AG09309 (cell line): ENCODE measurements at regions not wholly inside any gene's neighbourhood (a gene's known extent, or its start where the extent isn't known, plus 50 kb on each side); places are given as distances from the start of the nearest gene placed in this dataset.

Source experiments
- DNase-seq: peaks from one replicate; pipeline ENCODE4 v3.0.0-alpha.2; 2010; ENCODE audit warnings: low read depth
- H3K4me3 ChIP-seq: 2 replicates; pipeline ENCODE4 v1.5.1; 2011; ENCODE audit warnings: mild to moderate bottlenecking, low read depth, low read length, moderate library complexity; ENCODE audit not compliant: control insufficient read depth
- TF ChIP-seq, protein P1 (sequence below): IDR thresholded peaks from 2 replicates; pipeline ENCODE4 v1.5.1; 2011; ENCODE audit warnings: mild to moderate bottlenecking, low read depth, low read length, inconsistent platforms; ENCODE audit not compliant: insufficient read depth, control insufficient read depth; ENCODE audit errors: missing control alignments

GRCh38 chr2:64760128-64760527 is 106.4 kb upstream of the SERTAD2 start:
- no peak for DNase-seq
- TF ChIP-seq, protein P1, sequence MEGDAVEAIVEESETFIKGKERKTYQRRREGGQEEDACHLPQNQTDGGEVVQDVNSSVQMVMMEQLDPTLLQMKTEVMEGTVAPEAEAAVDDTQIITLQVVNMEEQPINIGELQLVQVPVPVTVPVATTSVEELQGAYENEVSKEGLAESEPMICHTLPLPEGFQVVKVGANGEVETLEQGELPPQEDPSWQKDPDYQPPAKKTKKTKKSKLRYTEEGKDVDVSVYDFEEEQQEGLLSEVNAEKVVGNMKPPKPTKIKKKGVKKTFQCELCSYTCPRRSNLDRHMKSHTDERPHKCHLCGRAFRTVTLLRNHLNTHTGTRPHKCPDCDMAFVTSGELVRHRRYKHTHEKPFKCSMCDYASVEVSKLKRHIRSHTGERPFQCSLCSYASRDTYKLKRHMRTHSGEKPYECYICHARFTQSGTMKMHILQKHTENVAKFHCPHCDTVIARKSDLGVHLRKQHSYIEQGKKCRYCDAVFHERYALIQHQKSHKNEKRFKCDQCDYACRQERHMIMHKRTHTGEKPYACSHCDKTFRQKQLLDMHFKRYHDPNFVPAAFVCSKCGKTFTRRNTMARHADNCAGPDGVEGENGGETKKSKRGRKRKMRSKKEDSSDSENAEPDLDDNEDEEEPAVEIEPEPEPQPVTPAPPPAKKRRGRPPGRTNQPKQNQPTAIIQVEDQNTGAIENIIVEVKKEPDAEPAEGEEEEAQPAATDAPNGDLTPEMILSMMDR: no peak

GRCh38 chr2:64762301-64762997 is 108.7 kb upstream of the SERTAD2 start:
- DNase-seq: no peak
- TF ChIP-seq, protein P1: no peak
- H3K4me3 ChIP-seq: no peak overlapping the region

More at GRCh38 chr2:64760128-64760527, 106.4 kb upstream of the SERTAD2 start:
- no peak overlapping the region for H3K4me3 ChIP-seq

GRCh38 chr2:64763126-64763525 is 109.4 kb upstream of the SERTAD2 start:
- DNase-seq: no peak
- H3K4me3 ChIP-seq: no peak overlapping the region
- TF ChIP-seq, protein P1: no peak

DNA sequence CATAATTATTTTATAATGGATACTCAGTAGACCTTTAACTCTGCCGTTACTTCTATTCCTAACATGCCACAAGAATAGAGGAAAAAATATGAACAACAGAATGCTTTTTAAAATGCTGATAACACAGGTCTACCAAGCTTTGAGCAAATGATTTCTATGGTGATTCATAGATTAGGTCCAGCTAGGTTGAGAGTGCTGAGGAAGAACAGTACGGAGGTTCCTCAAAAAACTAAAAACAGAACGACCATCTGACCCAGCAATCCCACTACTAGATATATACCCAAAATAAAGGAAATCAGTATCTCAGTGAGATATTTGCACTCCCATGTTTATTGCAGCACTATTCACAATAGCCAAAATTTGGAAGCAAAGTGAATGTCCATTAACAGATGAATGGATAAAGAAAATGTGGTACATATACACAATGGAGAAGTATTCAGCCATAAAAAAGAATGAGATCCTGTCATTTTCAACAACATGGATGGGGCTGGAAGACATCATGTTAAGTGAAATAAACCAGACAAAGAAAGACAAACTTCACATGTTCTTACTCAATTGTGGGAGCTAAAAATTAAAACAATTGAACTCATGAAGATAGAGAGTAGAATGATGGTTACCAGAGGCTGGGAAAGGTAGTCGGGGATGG is 111.6 kb upstream of the SERTAD2 start:
- TF ChIP-seq, protein P1: no peak
- H3K4me3 ChIP-seq: no peak overlapping the region
- no peak for DNase-seq

DNA sequence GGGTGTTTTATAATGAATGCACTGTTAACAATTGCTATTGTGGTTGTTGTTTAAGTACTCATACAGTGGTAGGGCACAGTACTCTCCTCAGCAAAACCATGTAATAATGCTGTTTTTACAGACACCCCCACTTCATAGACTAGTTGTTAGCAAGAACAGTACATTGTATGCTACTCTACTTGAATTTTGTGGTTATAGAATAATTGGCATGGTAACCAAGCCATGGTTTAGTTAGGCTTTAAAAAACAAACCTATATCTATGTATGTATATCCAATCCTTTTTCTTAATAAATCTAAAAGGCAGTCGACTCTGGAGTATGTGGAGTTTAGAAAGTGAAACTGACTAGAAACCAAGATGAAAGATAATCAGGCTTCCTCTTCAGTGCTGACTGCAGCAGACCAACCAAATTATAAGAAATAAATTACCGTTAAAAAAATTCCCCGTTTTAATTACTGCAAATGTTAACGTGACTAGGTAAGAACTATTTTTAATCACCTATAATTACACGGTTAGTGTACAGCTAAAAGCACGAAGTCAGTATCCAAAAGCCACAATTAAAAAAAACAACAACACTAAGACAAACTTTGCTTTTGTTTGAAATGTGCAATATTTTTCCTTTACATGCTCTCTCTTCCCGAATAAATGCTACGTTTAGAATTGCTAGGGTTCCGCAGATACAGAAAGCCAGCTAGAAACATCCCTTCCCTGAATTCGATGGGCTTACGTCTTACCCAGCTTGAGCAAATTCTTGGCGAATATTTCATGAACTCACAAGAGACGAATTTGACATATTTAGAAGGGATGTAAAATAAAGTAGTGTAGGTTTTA is 113.3 kb upstream of the SERTAD2 start:
- H3K4me3 ChIP-seq: peak overlapping the region; percentile 53
- TF ChIP-seq, protein P1: no peak
- DNase-seq: no peak

DNA sequence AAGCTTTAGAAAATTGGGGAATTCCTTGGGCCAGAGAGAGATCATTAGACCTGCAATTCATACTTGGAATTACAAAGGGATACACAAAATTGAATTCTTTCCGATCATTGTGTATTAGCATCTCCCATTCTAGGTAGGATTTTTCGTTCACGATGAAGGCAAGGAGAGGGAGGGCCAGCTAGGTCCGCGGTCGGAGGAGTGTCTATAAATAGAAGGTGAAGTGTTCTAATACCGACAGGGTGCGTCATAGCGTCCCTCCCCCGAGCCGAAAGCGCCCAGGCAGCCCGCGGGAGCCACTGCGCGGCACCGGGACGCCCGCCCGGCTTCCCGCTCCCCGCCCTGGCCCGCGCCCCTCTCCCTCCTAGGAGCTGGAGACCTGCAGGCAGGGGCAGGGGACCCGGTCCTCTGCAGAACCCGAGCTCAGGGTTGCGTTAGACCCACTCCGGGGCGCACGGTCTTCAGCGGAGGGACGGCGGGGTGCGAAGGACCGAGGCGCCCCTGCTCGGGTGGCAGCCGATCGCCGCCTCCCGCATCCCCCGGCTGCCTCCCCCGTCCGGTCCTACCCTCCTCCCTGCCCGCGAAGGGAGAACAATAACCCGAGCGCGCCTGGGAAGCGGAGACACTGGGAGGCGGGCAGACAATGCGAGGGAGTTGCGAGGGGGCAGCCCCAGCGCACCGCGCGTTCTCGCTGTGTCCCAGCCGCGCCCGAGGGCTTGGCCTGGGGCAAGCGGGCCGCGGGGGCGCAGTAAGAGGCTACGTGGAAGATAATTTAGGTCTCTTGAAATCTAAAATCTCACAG is 114.2 kb upstream of the SERTAD2 start:
- DNase-seq: peak; percentile 67
- peak overlapping the region; percentile 53 for H3K4me3 ChIP-seq
- TF ChIP-seq, protein P1: no peak
